ENCODE measurements at regions not wholly inside any gene's neighbourhood (a gene's known extent, or its start where the extent isn't known, plus 50 kb on each side); places are given as distances from the start of the nearest gene placed in this dataset.

DNA sequence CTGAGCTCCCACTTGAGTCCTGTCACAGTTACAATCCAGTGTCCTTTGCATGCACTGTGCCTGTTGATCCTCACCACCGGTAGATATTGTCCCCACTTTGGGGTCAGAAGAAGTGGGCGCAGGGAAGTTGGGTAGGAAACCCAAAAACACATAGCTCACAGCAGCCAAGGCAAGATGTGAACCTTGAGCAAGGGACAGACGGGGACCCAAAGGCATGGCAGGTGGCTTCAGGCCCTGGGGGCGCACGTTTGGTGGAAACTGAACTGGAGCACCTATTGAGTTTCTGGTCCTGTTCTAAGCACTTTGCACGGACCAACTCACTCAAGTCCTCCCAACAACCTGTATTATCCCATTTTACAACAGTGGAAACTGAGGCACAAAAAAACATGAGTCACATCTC is 82.8 kb upstream of the ZNF716 start:
- Histone ChIP-seq H2BK12ac (ENCODE audit: low read depth, low read length) (no peak overlapping the region), H3K9ac (replicated peaks in 1 of 4; ENCODE audit: extremely low read depth in 1 of 4, low read depth in 3 of 4, low read length in 3 of 4) (no peak overlapping the region), H3K23ac (ENCODE audit: insufficient read length) (no peak overlapping the region), H3K4ac (replicated peaks; ENCODE audit: insufficient read length, low read depth, low read length) (no peak overlapping the region), H3K14ac (ENCODE audit: insufficient read length) (no peak overlapping the region), H2BK15ac (ENCODE audit: low read length) (no peak overlapping the region), H2BK5ac (ENCODE audit: low read depth, low read length) (no peak overlapping the region), H3K23me2 (ENCODE audit: low read depth, low read length) (no peaks in the 10 kb centered on the region), H3K4me1 (replicated peaks in 1 of 4; ENCODE audit: control insufficient read depth in 3 of 4, insufficient read depth in 4 of 4, low read length in 3 of 4) (no peaks in the 10 kb centered on the region), H3K79me1 (ENCODE audit: low read depth, low read length) (no peaks in the 10 kb centered on the region), H2AK5ac (ENCODE audit: low read depth, low read length) (no peak overlapping the region), H4K20me1 (replicated peaks in 1 of 2; ENCODE audit: control insufficient read depth in 1 of 2, insufficient read depth in 2 of 2, low read length in 2 of 2) (no peaks in the 10 kb centered on the region), H2AFZ (ENCODE audit: low read length) (no peak overlapping the region), H4K5ac (ENCODE audit: insufficient read length, low read depth, low read length) (no peak overlapping the region), H3K27ac (ENCODE audit: low read depth, low read length) (no peak overlapping the region), H4K8ac (ENCODE audit: extremely low read depth, insufficient read depth, low read length) (no peak overlapping the region), H3K36me3 (ENCODE audit: control insufficient read depth in 2 of 4, insufficient read depth in 4 of 4, low read length in 3 of 4) (peaks cover 0 to 3% (median 0%) of the 10 kb centered on the region in 4 experiments; a peak in 1 of 8 replicates), H4K91ac (replicated peaks; ENCODE audit: insufficient read length, low read length) (no peak overlapping the region), H2BK120ac (replicated peaks; ENCODE audit: low read depth, low read length) (no peak overlapping the region), H3K27me3 (replicated peaks in 1 of 4; ENCODE audit: control insufficient read depth in 3 of 4, extremely low read depth in 1 of 4, insufficient read depth in 3 of 4, low read length in 3 of 4) (no peaks in the 10 kb centered on the region), H3K9me3 (ENCODE audit: insufficient read depth in 2 of 2, low read depth in 1 of 2, low read length in 1 of 2) (peaks cover 70 to 96% of the 10 kb centered on the region in 2 experiments), H3K79me2 (ENCODE audit: control insufficient read depth in 1 of 2, insufficient read depth in 2 of 2, low read length in 2 of 2) (no peaks in the 10 kb centered on the region), H3K18ac (ENCODE audit: extremely low read depth, low read length) (no peak overlapping the region), H3K56ac (replicated peaks; ENCODE audit: insufficient read length, low read depth, low read length) (no peak overlapping the region), H3K4me3 (ENCODE audit: extremely low read depth in 1 of 4, insufficient read depth in 2 of 4, low read depth in 3 of 4, low read length in 4 of 4) (no peak overlapping the region), H3K4me2 (ENCODE audit: insufficient read depth in 1 of 2, low read depth in 2 of 2, low read length in 2 of 2) (no peak overlapping the region), H2BK20ac (ENCODE audit: low read length) (no peak overlapping the region)
- no peak for FAIRE-seq
- 91% methylated on average over 6 of the region's 6 CpGs; no CpG with 5 or more reads in 1 of the 2 experiments for WGBS, 2 experiments (ENCODE audit: extremely low coverage in 1 of 2, insufficient coverage in 1 of 2, insufficient read length in 1 of 2, insufficient replicate concordance in 2 of 2, low coverage in 1 of 2, low lambda C conversion rate in 2 of 2, missing lambda C conversion rate in 1 of 2)
- ChIA-PET CTCF (ENCODE audit: partially characterized antibody) (no interaction called here), POLR2A (ENCODE audit: partially characterized antibody) (no interaction called here)
- DNase-seq (ENCODE audit: low read depth in 1 of 2, low spot score in 2 of 2) = no peak
- no peak for TF ChIP-seq EGR1 (IDR thresholded peaks at IDR 0.05; ENCODE audit: borderline replicate concordance, low read depth, low read length)
- TF ChIP-seq CHD1 (IDR thresholded peaks at IDR 0.05; ENCODE audit: low read depth, low read length) = no peak
- TF ChIP-seq SP1 (IDR thresholded peaks at IDR 0.05; ENCODE audit: low read depth, low read length) = no peak
- no peak for TF ChIP-seq JUND (IDR thresholded peaks at IDR 0.05; ENCODE audit: low read length)

Measured in H1 (cell line).